Stimulated activated CD4-positive, alpha-beta T cell treated with anti-CD3 and anti-CD28 coated beads, TNF-alpha, amount 100 ng/mL, for 48 hours (primary cell): ENCODE measurements at regions not wholly inside any gene's neighbourhood (a gene's known extent, or its start where the extent isn't known, plus 50 kb on each side); places are given as distances from the start of the nearest gene placed in this dataset.
"Not testable (repeated sequence)": the region's sequence is repeated elsewhere in the genome, so short reads cannot be mapped to it uniquely, and the experiment has no call there.

Experiments used
- DNase-seq, 3 donors: peaks; one replicate each; pipeline ENCODE4 v3.0.0-alpha.2; 2020; ENCODE audit warnings: low read depth in 3 of 3

DNA sequence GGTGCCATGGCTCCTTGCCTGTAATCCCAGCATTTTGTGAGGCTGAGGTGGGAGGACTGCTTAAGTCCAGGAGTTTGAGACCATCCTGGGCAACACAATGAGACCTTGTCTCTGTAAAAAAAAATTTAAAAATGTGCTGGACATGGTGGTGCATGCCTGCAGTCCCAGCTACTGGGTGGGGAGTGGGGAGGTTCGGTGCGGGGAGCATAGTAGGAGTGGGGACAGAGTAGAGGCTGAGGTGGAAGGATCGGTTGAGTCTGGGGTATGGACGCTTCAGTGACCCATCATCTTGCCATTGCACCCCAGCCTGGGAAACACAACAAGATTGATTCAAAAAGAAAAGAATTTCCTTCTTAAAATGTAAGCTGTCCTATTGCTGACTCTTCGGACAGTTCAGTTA is 1490.0 kb upstream of the GBE1 start:
- no peak for DNase-seq

DNA sequence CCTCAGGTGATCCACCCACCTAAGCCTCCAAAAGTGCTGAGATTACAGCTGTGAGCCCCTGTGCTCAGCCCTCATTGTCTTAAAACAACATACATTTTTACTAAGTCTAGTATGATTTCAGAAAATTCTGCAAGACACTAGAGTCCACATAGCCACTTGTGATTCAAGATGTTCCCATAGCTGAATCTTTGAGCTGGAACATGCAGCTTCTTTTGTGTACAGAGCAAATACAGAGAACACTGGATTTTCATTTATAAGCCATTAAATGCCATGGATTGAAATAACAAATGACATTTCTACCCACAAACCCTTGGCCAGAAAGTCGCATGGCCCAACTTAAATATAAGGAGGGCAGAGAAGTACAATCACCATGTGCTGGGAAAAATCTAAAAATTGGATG is 1489.2 kb upstream of the GBE1 start:
- DNase-seq = no peak

DNA sequence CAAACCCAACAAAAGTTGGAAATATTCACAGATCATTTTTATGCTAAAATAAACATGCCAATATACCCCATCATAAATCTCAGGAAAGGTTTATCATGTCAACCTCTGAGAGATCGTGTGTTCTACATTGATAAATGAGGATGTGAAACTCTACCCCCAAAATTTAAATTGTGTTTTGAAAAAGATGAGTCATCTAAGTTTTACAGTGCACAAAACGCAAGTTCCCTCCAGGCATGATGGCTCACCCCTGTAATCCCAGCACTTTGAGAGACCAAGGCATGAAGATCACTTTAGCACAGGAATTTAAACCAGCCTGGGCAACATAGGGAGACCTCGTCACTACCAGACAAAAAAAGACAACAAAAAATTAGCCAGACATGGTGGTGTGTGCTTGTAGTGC is 1487.0 kb upstream of the GBE1 start:
- DNase-seq = no peak

DNA sequence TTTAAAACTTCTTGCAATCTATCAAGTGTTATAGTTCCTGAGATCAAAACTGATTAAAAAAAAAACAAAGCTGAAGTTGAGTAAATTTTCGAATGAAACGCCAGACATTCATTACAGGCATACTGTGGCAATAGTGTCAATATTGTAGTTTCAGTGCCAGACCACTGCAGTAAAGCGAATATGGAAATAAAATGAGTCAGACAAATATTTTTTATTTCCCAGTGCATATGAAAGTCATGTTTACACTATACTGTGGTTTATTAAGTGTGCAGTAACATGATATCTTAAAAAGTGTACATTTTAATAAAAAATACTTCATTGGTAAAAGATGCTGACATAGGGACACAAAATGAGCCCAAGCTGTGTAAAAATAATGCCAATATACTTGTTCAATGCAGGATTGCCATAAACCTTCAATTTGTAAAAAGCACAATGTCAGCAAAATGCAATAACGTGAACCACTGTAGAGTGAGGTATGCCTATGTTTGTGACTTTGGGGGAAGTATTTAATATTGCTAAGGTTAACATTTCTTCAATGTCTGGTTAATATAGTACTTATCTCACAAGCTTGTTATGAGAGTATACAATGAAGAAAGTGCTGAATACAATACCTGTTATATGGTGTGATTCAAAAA is 1473.9 kb upstream of the GBE1 start:
- DNase-seq = no peak

DNA sequence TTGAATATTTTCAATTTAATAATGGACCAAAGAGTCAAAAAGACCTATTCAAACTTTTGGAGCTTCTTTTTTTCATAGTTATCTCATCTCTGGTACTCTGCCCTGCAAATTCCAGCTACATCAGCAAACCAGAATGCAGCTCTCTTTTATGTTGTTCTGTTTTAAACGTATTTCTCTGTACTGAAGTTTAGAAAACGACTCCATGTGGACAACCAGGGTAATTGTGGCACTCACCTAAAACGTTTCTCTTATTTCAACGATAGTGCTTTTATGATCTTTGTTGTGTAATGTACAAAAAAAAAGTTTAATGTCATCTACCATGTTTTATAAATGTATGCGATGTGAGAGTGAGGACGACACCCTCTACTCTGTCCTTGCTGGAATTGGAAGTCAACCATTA is 1472.3 kb upstream of the GBE1 start:
- no peak for DNase-seq

DNA sequence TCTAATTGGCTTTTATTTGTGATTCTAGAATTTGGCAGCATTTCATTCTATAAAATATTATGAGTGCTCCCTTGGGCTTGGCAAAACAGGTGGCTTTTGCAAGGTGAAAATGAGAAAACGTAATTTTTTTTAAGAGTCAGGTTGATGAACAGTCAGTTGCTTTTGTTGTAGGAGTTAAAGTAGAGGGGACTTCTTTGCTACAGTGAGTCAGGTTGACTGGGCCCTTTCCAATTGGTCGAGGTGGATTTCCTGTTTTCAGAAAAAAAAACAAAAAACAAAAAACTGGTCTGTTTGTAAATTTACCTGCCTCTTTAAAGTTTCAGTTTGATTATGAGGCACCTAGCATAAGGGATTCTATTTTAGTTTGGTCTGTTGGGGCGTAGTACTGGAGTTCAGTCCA is 1469.4 kb upstream of the GBE1 start:
- DNase-seq = no peak

DNA sequence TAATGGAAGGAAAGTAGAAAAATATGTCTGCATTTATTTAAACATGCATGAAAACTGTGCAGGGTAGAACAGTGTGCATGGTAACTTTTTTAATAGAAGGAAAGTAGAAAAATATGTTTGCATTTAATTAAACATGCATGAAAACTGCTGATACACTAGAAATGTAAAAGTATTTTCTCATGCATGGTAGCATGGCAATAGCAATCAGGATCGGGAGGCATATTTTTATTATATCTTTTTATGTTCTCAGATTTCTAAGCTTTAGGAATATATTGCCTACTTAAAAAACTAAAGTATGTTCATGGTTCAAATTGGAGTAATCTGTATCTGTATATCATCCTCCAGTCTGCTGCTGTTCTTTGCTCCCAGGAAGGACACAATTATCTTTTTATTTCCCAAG is 1468.9 kb upstream of the GBE1 start:
- no peak for DNase-seq

DNA sequence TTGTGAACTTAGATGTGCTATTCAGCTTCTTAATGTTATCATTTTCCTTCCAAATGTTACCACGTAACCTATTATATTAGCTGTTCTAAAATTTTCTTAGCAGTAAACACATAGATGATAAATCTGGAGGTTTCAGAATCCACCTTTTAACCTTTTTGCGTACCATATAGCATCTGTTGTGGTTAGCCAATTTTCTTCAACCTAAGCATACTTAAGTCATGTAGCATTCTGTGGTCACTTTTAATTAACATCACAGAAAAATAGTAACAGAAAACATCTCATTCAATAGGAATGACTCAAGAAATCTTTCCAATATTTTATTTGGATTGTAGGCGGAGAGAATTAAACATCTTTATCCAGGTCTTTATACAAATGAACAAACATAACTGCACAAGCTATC is 1465.3 kb upstream of the GBE1 start:
- no peak for DNase-seq

DNA sequence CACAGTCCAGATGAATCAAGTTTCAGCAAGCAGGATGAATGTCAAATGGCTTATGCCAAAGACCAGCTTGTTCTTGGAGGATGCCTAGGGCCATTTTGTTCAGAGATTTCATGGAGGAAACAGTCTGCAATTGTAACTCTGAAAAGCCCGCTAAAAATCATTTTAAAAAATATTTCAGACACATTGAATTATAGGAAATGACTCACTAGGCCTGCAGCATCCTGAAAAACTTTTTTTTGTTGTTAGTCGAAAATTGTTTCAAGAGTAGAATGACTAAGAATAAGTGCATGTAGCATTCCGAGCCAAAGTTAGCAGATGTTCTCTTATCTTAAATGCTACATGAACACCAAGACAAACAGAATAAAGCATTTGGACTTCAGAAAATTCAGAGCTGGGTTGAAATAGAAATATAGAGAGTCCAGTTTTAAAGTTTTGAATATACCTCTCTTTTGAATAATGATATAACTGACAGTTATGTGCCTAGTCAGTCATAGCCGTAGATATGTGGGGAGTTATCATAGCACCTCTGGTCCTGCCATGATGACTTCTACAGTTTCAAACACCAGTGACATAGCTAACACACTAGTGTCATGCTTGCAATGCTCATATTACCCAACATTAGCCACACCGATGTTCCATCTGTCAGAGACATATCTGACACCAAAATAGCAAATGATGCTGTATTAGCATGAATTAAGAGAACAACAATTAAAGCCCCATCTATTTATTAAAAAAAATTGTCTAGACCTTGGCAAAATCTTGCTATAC is 1462.8 kb upstream of the GBE1 start:
- DNase-seq = no peak

DNA sequence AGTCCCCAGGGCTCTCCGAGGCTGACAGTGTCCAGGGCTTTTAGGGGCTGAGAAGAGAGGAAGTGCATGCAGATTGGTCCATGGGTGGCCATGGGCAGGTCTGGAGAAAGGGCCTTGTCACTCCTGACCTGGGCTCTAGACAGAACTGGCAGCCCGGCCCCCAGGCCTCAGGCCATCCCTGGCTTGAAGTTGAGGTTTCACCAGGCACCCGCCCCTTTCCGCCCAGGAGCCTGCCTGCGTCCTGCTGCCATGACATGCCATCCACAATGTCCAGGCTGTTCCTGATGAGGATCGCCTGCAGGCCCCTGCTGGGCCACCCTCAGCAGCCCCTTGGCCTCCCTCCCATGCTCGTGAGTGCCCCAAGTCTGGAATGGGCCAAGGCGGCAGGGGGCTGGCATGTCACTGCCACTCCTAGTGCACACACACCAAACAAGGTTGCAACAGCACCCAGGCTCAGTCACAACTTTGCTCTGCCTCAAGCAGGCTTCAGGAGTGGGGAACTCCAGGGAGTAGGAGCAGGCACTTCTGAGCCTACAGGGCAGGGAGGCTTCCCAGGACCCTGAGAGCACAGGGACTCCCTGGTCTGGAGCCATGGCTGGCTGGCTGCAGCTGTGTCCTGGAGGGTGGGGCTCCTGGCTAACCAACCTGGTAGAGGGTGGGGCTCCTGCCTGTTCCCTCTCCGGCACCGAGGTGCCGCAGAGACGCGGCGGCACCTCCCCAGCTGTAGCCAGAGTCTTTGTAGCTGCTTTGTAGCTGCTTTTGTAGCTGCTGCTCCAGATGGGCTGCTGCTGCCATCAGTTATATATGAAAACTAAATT is 1457.1 kb upstream of the GBE1 start:
- no peak for DNase-seq

DNA sequence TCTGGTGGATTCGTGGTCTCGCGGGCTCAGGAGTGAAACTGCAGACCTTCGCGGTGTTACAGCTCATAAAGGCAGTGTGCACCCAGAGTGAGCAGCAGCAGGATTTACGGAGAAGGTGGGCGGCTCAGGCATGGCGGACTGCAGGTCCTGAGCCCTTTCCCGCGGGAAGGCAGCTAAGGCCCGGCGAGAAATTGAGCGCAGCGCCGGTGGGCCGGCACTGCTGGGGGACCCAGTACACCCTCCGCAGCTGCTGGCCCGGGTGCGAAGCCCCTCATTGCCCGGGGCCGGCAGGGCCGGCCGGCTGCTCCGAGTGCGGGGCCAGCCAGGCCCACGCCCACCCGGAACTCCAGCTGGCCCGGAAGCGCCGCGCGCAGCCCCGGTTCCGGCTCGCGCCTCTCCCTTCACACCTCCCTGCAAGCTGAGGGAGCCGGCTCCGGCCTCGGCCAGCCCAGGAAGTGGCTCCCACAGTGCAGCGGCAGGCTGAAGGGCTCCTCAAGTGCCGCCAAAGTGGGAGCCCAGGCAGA is 1456.2 kb upstream of the GBE1 start:
- not testable (repeated sequence) for DNase-seq

DNA sequence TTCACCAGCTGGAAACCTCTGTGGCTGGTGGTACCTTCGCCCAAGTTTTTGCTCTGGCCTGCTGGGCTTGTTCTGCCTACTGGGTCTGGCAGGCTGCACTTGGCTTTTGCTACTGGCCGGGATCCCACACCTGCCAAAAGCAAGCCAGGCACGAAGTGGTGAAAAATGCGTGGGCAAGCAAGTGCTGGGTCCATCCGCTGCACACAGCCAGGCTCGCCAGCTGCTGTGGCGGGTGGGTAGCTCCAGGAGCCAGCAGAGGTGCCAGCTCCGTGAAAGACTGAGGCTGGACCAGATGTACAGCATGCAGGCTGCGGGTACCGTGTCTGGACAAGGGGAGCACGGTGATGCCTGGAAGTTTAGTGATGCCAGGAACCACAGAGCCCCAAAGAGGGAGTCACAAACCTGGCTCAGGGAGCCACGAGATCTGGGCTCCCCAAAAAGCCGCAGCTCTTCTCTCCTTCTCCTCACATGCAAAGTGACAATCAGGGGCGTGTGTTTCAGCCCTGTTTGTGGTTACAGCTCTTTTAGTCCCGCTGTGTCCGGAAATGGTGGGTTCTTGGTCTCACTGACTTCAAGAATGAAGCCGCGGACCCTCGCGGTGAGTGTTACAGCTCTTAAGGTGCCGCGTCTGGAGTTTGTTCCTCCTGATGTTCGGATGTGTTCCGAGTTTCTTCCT is 1455.6 kb upstream of the GBE1 start:
- no peak for DNase-seq

DNA sequence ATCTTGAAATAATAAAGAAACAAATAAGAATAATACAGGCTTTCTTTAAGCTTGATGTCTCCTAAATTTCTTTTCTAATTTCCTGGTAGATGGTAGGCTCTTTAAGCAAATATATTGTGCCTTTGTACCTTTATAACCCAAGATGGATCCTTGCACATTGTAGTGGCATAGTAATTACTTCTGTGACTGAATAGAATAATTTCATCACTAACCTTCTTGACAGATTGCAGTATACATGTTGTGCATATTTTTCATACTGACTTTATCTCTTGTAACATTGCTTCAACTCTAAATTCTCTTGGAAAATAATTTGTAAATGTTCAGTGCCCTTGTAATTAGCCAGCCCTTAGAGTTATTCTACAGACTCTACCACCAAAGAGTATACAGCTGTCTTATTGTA is 1433.8 kb upstream of the GBE1 start:
- DNase-seq = no peak

DNA sequence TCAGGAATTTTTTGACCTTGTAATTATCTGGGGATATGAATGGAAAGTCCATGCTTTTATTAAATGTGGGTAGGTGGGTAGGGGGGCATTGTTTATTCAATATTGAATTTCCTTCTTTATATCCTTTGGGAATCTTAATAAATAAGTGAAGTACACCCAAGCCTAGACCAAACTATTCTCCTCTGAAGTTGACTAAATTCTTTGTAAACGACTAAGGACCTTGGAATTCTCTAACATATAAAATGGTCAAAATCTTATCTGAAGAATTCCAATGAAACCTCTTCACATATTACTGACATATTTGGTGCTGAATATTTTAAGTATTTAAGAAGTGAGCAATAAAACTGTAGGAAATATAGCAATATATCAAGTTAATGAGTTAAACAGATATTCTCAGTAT is 1432.1 kb upstream of the GBE1 start:
- DNase-seq = no peak

DNA sequence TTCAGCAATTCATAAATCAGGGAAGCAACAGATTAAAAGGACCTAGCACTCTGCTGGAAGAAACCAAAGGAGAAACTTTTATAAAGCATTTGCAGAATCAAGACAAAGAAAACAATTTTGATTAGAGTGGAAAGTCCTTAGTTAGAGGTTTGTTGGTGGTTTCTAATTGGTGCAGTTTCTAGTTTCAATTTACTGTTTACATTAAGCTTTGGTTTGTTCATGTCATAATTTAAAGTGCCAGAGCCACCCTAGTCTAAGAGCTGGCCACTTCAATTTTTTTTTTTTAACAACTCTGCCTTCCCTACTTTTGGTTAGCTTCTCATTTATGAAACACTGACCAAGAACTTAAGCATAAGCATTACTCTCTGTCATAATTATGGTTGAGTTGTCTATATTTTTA is 1428.2 kb upstream of the GBE1 start:
- no peak for DNase-seq

DNA sequence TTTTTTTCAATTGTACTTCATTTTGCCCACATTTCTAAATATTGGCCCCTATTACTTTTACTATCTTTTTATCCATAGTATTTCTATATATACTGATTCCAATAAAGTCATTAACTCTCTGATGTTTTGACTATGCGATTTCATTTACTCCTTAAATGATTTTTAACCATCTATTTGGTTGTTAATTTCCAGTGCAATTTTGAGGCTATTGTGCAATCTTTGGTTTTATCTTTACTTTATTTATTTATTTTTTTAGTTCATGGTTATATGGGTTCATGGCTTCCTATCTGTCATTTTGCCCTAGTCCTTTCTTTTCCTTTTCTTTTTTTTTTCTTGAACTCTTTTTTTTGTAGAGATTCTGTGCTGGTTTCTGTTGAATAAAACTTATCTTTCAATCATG is 1408.0 kb upstream of the GBE1 start:
- DNase-seq = no peak

DNA sequence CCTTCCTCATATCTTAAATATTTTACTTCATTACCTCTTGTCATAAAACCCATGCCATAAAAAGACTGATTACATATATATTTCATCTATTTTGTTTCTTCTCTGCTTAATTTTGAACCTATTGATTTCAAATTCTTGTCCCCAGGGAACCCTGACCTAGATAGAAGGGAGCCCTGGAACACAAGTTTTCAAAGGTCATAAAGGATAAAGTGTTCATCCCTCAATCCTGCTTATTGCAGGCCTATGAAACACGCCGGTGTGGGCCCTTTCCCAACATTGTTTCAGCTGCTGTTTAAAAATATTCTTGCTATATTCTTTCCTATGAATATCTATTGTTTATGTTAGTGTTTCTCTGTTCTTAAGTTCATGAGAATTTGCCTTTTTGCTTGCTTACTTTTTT is 1389.5 kb upstream of the GBE1 start:
- no peak for DNase-seq

DNA sequence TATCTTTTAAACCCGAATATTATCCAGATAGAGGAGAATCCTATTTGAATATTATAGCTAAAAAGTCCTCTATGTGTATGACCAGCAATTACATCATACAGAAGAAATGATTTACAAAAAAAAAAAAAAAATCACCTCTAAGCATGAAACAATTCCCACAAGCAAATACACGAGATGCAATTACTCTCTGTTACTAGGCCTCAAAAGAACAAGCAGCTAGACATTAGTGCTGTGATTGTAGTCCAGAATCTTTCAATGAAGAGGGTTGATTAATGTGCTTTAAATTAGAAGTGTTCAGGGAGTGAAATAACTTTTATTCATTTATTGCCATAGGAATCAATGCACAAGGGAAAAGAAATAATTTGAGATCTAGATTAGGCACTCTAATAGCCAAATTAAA is 1379.5 kb upstream of the GBE1 start:
- no peak for DNase-seq

DNA sequence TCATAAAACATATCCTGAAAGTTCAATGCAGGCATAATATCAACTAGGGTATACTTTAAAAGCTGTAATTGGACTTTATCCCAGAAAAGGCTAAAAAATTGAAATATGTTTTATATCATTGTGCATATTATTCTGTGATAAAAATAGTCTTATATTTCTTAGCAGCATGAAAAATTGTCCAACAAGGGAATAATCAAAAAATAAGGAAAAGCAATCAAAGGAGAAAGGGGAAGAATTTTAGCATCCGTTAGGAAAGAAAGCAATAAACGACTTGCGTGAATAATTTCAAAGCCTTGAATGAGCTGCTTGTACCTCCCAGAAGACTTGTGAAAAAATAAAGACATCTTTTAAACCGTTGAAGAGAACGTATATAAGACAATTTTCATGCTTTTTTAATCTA is 1369.8 kb upstream of the GBE1 start:
- no peak for DNase-seq

DNA sequence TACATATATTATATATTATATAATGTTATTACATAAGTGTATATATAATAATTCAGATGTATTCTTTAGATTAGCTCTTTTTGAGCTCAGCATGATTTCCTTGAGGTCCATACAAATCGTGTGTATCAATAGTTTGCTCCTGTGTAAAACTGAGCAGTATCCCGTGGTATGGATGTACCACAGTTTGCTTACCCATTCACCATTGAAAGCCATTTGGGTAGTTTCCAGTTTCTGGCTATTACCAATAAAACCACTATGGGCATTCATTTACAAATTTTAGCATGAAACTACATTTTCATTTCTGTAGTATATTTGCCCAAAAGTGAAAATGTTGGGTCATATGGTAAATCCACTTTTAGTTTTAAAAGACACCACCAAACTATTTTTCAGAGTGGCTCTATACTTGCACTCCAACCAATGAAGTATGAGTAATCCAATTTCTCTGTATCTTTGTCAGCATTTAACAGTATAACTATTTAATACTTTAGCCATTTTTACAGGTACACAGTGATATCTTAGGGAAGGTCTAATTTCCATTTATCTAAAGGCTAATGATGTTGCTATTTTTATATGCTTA is 1361.4 kb upstream of the GBE1 start:
- no peak for DNase-seq

DNA sequence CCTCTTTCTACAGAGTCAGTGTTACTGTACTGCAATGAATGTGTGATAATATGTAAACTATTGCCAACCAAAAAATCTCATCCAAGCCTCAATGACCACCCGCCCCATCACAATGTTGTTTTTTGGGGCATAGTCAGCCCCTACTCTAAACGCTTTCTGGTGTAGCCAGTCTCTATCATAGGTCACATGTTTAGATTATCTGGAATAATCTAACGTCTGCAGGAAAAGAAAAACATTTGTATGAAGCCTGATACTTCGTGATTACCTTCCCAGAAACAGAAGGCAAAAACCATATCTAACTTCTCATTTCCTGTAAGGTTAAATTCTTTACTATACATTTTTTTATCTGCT is 1331.8 kb upstream of the GBE1 start:
- DNase-seq = no peak
